A673 (cell line): ENCODE measurements at regions not wholly inside any gene's neighbourhood (a gene's known extent, or its start where the extent isn't known, plus 50 kb on each side); places are given as distances from the start of the nearest gene placed in this dataset.

Experiments used
- BruUV-seq: library from RNA; stranded (reverse); fragments of 400-500 nt; replicated peaks from 2 replicates; lab custom pipeline; 2021; lab: Mats Ljungman, UMichigan
- CTCF ChIA-PET: fragments of 300-600 bp; sonication (Branson Sonifier 250); formaldehyde crosslinking; loops from one replicate; lab custom pipeline; 2022; ENCODE audit warnings: antibody characterized with exemption; lab: Charles Lee
- POLR2A ChIA-PET: fragments of 300-600 bp; sonication (Branson Sonifier 250); formaldehyde crosslinking; loops from one replicate; lab custom pipeline; 2022; ENCODE audit warnings: antibody characterized with exemption; ENCODE audit not compliant: low non-redundant PET; lab: Charles Lee
- DNase-seq: peaks from one replicate; pipeline ENCODE4 v3.0.0-alpha.2; 2015; ENCODE audit warnings: low spot score
- H3K27ac ChIP-seq: fragments of 200-600 bp; sonication (generic); 2 replicates; pipeline ENCODE4 v1.5.1; 2016; ENCODE audit warnings: mixed run types, low read depth, mild to moderate bottlenecking, mixed read lengths, antibody characterized with exemption, low read length; ENCODE audit not compliant: poor library complexity, severe bottlenecking
- H3K27me3 ChIP-seq: fragments of 200-600 bp; sonication (generic); replicated peaks from 2 replicates; pipeline ENCODE4 v1.6.1; 2017; ENCODE audit warnings: mixed run types, low read depth, mild to moderate bottlenecking, mixed read lengths, antibody characterized with exemption, low read length; ENCODE audit not compliant: insufficient read depth, poor library complexity
- H3K36me3 ChIP-seq: fragments of 200-600 bp; sonication (generic); 2 replicates; pipeline ENCODE4 v1.6.1; 2016; ENCODE audit warnings: mixed run types, mild to moderate bottlenecking, mixed read lengths, antibody characterized with exemption, low read length; ENCODE audit not compliant: insufficient read depth, poor library complexity, severe bottlenecking
- H3K4me1 ChIP-seq: fragments of 200-600 bp; sonication (generic); 2 replicates; pipeline ENCODE4 v1.6.1; 2017; ENCODE audit warnings: mixed run types, mild to moderate bottlenecking, mixed read lengths, antibody characterized with exemption, low read length; ENCODE audit not compliant: insufficient read depth, poor library complexity, severe bottlenecking
- H3K4me3 ChIP-seq: fragments of 200-600 bp; sonication (generic); 2 replicates; pipeline ENCODE4 v1.5.1; 2016; ENCODE audit warnings: low read depth, mixed run types, mild to moderate bottlenecking, mixed read lengths, low read length; ENCODE audit not compliant: poor library complexity, severe bottlenecking
- H3K9me3 ChIP-seq: fragments of 200-600 bp; sonication (generic); 2 replicates; pipeline ENCODE4 v1.6.1; 2016; ENCODE audit warnings: mixed run types, low read depth, mild to moderate bottlenecking, mixed read lengths, antibody characterized with exemption, low read length; ENCODE audit not compliant: poor library complexity, severe bottlenecking
- CTCF ChIP-seq: fragments of 300-800, 200-600 bp; sonication (generic); conservative IDR thresholded peaks from 2 replicates; pipeline ENCODE4 v1.5.1; 2017; ENCODE audit warnings: low read depth, mild to moderate bottlenecking, antibody characterized with exemption, low read length, moderate library complexity, mixed read lengths
- EZH2 ChIP-seq: fragments of 200-600 bp; sonication (generic); IDR thresholded peaks from 2 replicates; pipeline ENCODE4 v1.6.1; 2017; ENCODE audit warnings: borderline replicate concordance, low read depth, mild to moderate bottlenecking, mixed read lengths, antibody characterized with exemption, low read length; ENCODE audit not compliant: poor library complexity, severe bottlenecking
- intact Hi-C: fragments of 100-400 bp; cut with micrococcal nuclease; formaldehyde crosslinking; loops from one replicate; pipeline ENCODE4 v1.10.0; 2022; ENCODE audit not compliant: unreplicated experiment

GRCh38 chr2:6785493-6785892 is 80.2 kb downstream of the CMPK2 start:
- no TSS peak for BruUV-seq
- Histone ChIP-seq H3K9me3 (no peaks in the 10 kb centered on the region), H3K4me3 (no peak overlapping the region), H3K27me3 (no peaks in the 10 kb centered on the region), H3K4me1 (peaks cover 8% of the 10 kb centered on the region), H3K27ac (no peak overlapping the region), H3K36me3 (no peaks in the 10 kb centered on the region)
- no peak for DNase-seq
- intact Hi-C loops = no loop called here
- TF ChIP-seq EZH2 = no peak
- no peak for TF ChIP-seq CTCF
- ChIA-PET CTCF (no interaction called here), POLR2A (no interaction called here)

DNA sequence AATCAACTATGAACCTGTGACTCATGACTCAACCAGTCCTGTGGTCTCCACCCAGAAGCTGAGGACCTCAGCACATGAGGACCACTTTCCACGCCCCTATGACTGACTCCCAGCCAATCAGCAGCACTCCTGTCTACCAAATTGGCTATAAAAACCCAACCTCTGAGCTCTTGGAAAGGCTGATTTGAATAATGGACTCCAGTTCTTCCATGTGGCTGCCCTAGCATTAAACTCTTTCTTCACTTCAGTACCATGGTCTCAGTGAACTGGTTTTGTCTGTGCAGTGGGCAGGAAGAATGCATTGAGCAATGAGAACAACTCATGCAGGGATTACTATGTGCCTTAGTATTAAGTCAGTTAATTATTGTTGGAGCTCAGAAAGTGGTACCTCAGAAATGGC is 78.3 kb downstream of the CMPK2 start:
- no peaks in the 10 kb centered on the region for H3K4me1 ChIP-seq
- H3K27ac ChIP-seq = no peak overlapping the region
- intact Hi-C loops = no loop called here
- no peak overlapping the region for H3K4me3 ChIP-seq
- H3K36me3 ChIP-seq = no peaks in the 10 kb centered on the region
- no TSS peak for BruUV-seq
- CTCF ChIA-PET = no interaction called here
- no peaks in the 10 kb centered on the region for H3K9me3 ChIP-seq
- DNase-seq = no peak
- TF ChIP-seq EZH2 (no peak), CTCF (no peak)
- H3K27me3 ChIP-seq = no peaks in the 10 kb centered on the region
- POLR2A ChIA-PET = no interaction called here

DNA sequence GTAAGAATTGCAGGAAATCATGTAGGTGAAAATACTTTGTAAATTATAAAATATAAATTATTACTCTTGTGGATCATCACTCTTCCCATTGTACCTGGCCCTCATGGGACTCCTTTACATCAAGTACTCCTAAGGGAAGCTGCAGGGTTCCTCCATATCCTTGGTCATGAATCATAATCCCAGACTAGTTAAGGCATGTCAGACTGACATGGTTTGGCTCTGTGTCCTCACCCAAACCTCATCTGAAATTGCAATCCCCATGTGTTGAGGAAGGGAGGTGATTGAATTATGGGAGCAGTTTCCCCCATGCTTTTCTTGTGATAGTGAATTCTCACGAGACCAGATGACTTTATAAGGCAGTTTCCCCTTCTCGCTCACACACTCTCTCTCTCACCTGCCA is 77.1 kb downstream of the CMPK2 start:
- Histone ChIP-seq H3K4me1 (no peaks in the 10 kb centered on the region), H3K27me3 (no peaks in the 10 kb centered on the region), H3K9me3 (no peaks in the 10 kb centered on the region), H3K4me3 (no peak overlapping the region), H3K36me3 (no peaks in the 10 kb centered on the region), H3K27ac (no peak overlapping the region)
- no peak for DNase-seq
- intact Hi-C loops = no loop called here
- ChIA-PET POLR2A (no interaction called here), CTCF (no interaction called here)
- TF ChIP-seq EZH2 = no peak
- no peak for TF ChIP-seq CTCF
- BruUV-seq = no TSS peak
